ENCODE measurements at regions not wholly inside any gene's neighbourhood (a gene's known extent, or its start where the extent isn't known, plus 50 kb on each side); places are given as distances from the start of the nearest gene placed in this dataset.
"Not testable (repeated sequence)": the region's sequence is repeated elsewhere in the genome, so short reads cannot be mapped to it uniquely, and the experiment has no call there.

GRCh38 chr5:39656600-39656999 lies 231.8 kb upstream of the DAB2 start:
- ChIA-PET CTCF (no interaction called here), POLR2A (no interaction called here)
- DNase-seq (ENCODE audit: extremely low spot score), result no peak
- TF ChIP-seq PKNOX1 (IDR thresholded peaks at IDR 0.05) (no peak), ELF4 (IDR thresholded peaks at IDR 0.05) (no peak), LEF1 (IDR thresholded peaks at IDR 0.05; ENCODE audit: borderline replicate concordance) (no peak), FOXM1 (IDR thresholded peaks at IDR 0.05; ENCODE audit: borderline replicate concordance) (no peak), ARNT (IDR thresholded peaks at IDR 0.05) (no peak), SUZ12 (IDR thresholded peaks at IDR 0.05) (no peak), TARDBP (IDR thresholded peaks at IDR 0.05) (no peak), HDGF (IDR thresholded peaks at IDR 0.05; ENCODE audit: borderline replicate concordance) (no peak), BHLHE40 (IDR thresholded peaks at IDR 0.05; ENCODE audit: borderline replicate concordance) (no peak), L3MBTL2 (conservative IDR thresholded peaks at IDR 0.05) (no peak), NFRKB (IDR thresholded peaks at IDR 0.05) (no peak), FOXA1 (IDR thresholded peaks at IDR 0.05) (no peak), CTBP1 (IDR thresholded peaks at IDR 0.05; ENCODE audit: borderline replicate concordance) (no peak)

- TF ChIP-seq FOXM1 (IDR thresholded peaks at IDR 0.05; ENCODE audit: borderline replicate concordance), result no peak
- TF ChIP-seq SUZ12 (IDR thresholded peaks at IDR 0.05), result no peak
- no peak for TF ChIP-seq ZNF384 (IDR thresholded peaks at IDR 0.05)
- TF ChIP-seq PKNOX1 (IDR thresholded peaks at IDR 0.05), result no peak
- no peak for TF ChIP-seq ARNT (IDR thresholded peaks at IDR 0.05)
- no peak for TF ChIP-seq FOXK2 (IDR thresholded peaks at IDR 0.05)
- no peak for TF ChIP-seq SP1 (IDR thresholded peaks at IDR 0.05)
- no peak for TF ChIP-seq L3MBTL2 (conservative IDR thresholded peaks at IDR 0.05)
- TF ChIP-seq BHLHE40 (IDR thresholded peaks at IDR 0.05; ENCODE audit: borderline replicate concordance), result no peak
- no peak for TF ChIP-seq HDGF (IDR thresholded peaks at IDR 0.05; ENCODE audit: borderline replicate concordance)
- no peak for TF ChIP-seq ELF4 (IDR thresholded peaks at IDR 0.05)
- TF ChIP-seq LEF1 (IDR thresholded peaks at IDR 0.05; ENCODE audit: borderline replicate concordance), result no peak
- TF ChIP-seq NFRKB (IDR thresholded peaks at IDR 0.05), result no peak
- no peak for TF ChIP-seq FOXA1 (IDR thresholded peaks at IDR 0.05)
- no peak for TF ChIP-seq CTBP1 (IDR thresholded peaks at IDR 0.05; ENCODE audit: borderline replicate concordance)
- no peak for TF ChIP-seq TARDBP (IDR thresholded peaks at IDR 0.05)
- CTCF ChIA-PET, result no interaction called here
- POLR2A ChIA-PET, result no interaction called here
These were observed 229.9 kb upstream of the DAB2 start for GRCh38 chr5:39654715-39655114.

GRCh38 chr5:39652481-39652880 lies 227.7 kb upstream of the DAB2 start:
- POLR2A ChIA-PET, CTCF ChIA-PET: not testable (repeated sequence)

More at GRCh38 chr5:39654715-39655114, 229.9 kb upstream of the DAB2 start:
- no peak for DNase-seq (ENCODE audit: extremely low spot score)

GRCh38 chr5:39652036-39652435 lies 227.3 kb upstream of the DAB2 start:
- ChIA-PET CTCF (no interaction called here), POLR2A (no interaction called here)
- no peak for DNase-seq (ENCODE audit: extremely low spot score)
- no peak for TF ChIP-seq SP1 (IDR thresholded peaks at IDR 0.05)
- no peak for TF ChIP-seq FOXK2 (IDR thresholded peaks at IDR 0.05)
- no peak for TF ChIP-seq CTBP1 (IDR thresholded peaks at IDR 0.05; ENCODE audit: borderline replicate concordance)

More at GRCh38 chr5:39652481-39652880, 227.7 kb upstream of the DAB2 start:
- not testable (repeated sequence) for DNase-seq (ENCODE audit: extremely low spot score)

GRCh38 chr5:39650008-39650762 lies 225.4 kb upstream of the DAB2 start:
- ChIA-PET CTCF (no interaction called here), POLR2A (no interaction called here)
- TF ChIP-seq BHLHE40 (IDR thresholded peaks at IDR 0.05; ENCODE audit: borderline replicate concordance), result no peak
- TF ChIP-seq NFRKB (IDR thresholded peaks at IDR 0.05), result no peak
- TF ChIP-seq L3MBTL2 (conservative IDR thresholded peaks at IDR 0.05), result no peak
- TF ChIP-seq CTBP1 (IDR thresholded peaks at IDR 0.05; ENCODE audit: borderline replicate concordance), result no peak
- no peak for TF ChIP-seq TARDBP (IDR thresholded peaks at IDR 0.05)
- TF ChIP-seq FOXA1 (IDR thresholded peaks at IDR 0.05), result no peak
- no peak for TF ChIP-seq ELF4 (IDR thresholded peaks at IDR 0.05)
- no peak for TF ChIP-seq SUZ12 (IDR thresholded peaks at IDR 0.05)
- TF ChIP-seq HDGF (IDR thresholded peaks at IDR 0.05; ENCODE audit: borderline replicate concordance), result no peak
- no peak for TF ChIP-seq ARNT (IDR thresholded peaks at IDR 0.05)
- no peak for TF ChIP-seq SP1 (IDR thresholded peaks at IDR 0.05)
- no peak for TF ChIP-seq LEF1 (IDR thresholded peaks at IDR 0.05; ENCODE audit: borderline replicate concordance)
- TF ChIP-seq FOXK2 (IDR thresholded peaks at IDR 0.05), result no peak
- TF ChIP-seq FOXM1 (IDR thresholded peaks at IDR 0.05; ENCODE audit: borderline replicate concordance), result no peak
- DNase-seq (ENCODE audit: extremely low spot score), result no peak

- ChIA-PET POLR2A (no interaction called here), CTCF (no interaction called here)
- DNase-seq (ENCODE audit: extremely low spot score), result no peak
- no peak for TF ChIP-seq HDGF (IDR thresholded peaks at IDR 0.05; ENCODE audit: borderline replicate concordance)
- no peak for TF ChIP-seq SUZ12 (IDR thresholded peaks at IDR 0.05)
- no peak for TF ChIP-seq ZNF384 (IDR thresholded peaks at IDR 0.05)
- TF ChIP-seq SP1 (IDR thresholded peaks at IDR 0.05), result no peak
- no peak for TF ChIP-seq ELF4 (IDR thresholded peaks at IDR 0.05)
- no peak for TF ChIP-seq PKNOX1 (IDR thresholded peaks at IDR 0.05)
- no peak for TF ChIP-seq FOXA1 (IDR thresholded peaks at IDR 0.05)
- TF ChIP-seq FOXM1 (IDR thresholded peaks at IDR 0.05; ENCODE audit: borderline replicate concordance), result no peak
- TF ChIP-seq BHLHE40 (IDR thresholded peaks at IDR 0.05; ENCODE audit: borderline replicate concordance), result no peak
- no peak for TF ChIP-seq L3MBTL2 (conservative IDR thresholded peaks at IDR 0.05)
- TF ChIP-seq FOXK2 (IDR thresholded peaks at IDR 0.05), result no peak
- no peak for TF ChIP-seq CTBP1 (IDR thresholded peaks at IDR 0.05; ENCODE audit: borderline replicate concordance)
- TF ChIP-seq NFRKB (IDR thresholded peaks at IDR 0.05), result no peak
These were observed 224.1 kb upstream of the DAB2 start for GRCh38 chr5:39648848-39649227.
